GM12878 (cell line): ENCODE measurements at regions not wholly inside any gene's neighbourhood (a gene's known extent, or its start where the extent isn't known, plus 50 kb on each side); places are given as distances from the start of the nearest gene placed in this dataset.

Source experiments
- ATAC-seq: fragments of 200-7000 bp; cut with Tn5 transposase; 3 replicates; pipeline ENCODE4 v1.9.1; 2020; ENCODE audit warnings: mild to moderate bottlenecking, moderate library complexity
- BruUV-seq: library from RNA; stranded (reverse); fragments of 400-500 nt; replicated peaks from 2 replicates; lab custom pipeline; 2021; lab: Mats Ljungman, UMichigan
- CTCF ChIA-PET: fragments of 300-600 bp; sonication (Branson Sonifier 250); formaldehyde crosslinking; extraction: SDS; loops from one replicate; lab custom pipeline; 2021; ENCODE audit warnings: inconsistent platforms; lab: Yijun Ruan, JAX
- POLR2A ChIA-PET: fragments of 350-600 bp; formaldehyde crosslinking; extraction: SDS; loops from one replicate; lab custom pipeline; 2021; ENCODE audit warnings: inconsistent platforms; lab: Charles Lee
- RAD21 ChIA-PET: fragments of 300-600 bp; sonication (Branson Sonifier 250); formaldehyde crosslinking; loops from one replicate; lab custom pipeline; 2023; ENCODE audit warnings: antibody characterized with exemption; ENCODE audit not compliant: unreplicated experiment; lab: Charles Lee
- SMC1A ChIA-PET: fragments of 300-600 bp; sonication (Branson Sonifier 250); formaldehyde crosslinking; loops from one replicate; lab custom pipeline; 2023; ENCODE audit not compliant: unreplicated experiment, uncharacterized antibody; lab: Charles Lee
- DNase-seq: peaks from one replicate; pipeline ENCODE4 v3.0.0-alpha.2; 2011; ENCODE audit warnings: low read depth, low spot score
- FAIRE-seq: peaks from 3 replicates; lab custom pipeline; 2011; peaks lifted over from hg19 to GRCh38; lab: Jason Lieb, UNC
- H2AFZ ChIP-seq: 2 replicates; pipeline ENCODE4 v1.6.0; 2011; ENCODE audit warnings: low read depth, low read length, control low read depth; ENCODE audit not compliant: control insufficient read depth
- H3K27ac ChIP-seq: 2 replicates; pipeline ENCODE4 v1.5.1; 2011; ENCODE audit warnings: control low read depth; ENCODE audit not compliant: control insufficient read depth, insufficient read depth
- H3K27me3 ChIP-seq, 2 experiments: replicated peaks in 1 of 2; 2 replicates each; pipeline versions ENCODE4 v1.6.0 to v1.6.1; 2011; ENCODE audit warnings: low read length in 1 of 2; ENCODE audit not compliant: control insufficient read depth in 2 of 2, insufficient read depth in 2 of 2
- H3K36me3 ChIP-seq, 2 experiments: 2 replicates each; pipeline ENCODE4 v1.5.1; 2011; ENCODE audit warnings: low read length in 1 of 2; ENCODE audit not compliant: control insufficient read depth in 2 of 2, insufficient read depth in 2 of 2
- H3K4me1 ChIP-seq: 2 replicates; pipeline ENCODE4 v1.6.1; 2011; ENCODE audit warnings: mild to moderate bottlenecking, low read length, moderate library complexity, mixed read lengths; ENCODE audit not compliant: control insufficient read depth, insufficient read depth
- H3K4me2 ChIP-seq: 2 replicates; pipeline ENCODE4 v1.6.0; 2011; ENCODE audit warnings: control low read depth; ENCODE audit not compliant: control insufficient read depth, insufficient read depth
- H3K4me3 ChIP-seq: fragments of 200-600 bp; sonication (generic); 2 replicates; pipeline ENCODE4 v1.5.1; 2016
- H3K79me2 ChIP-seq: 2 replicates; pipeline ENCODE4 v1.6.0; 2011; ENCODE audit warnings: low read length; ENCODE audit not compliant: control insufficient read depth, insufficient read depth
- H3K9ac ChIP-seq: 2 replicates; pipeline ENCODE4 v1.8.0; 2011; ENCODE audit warnings: low read length, control low read depth, mixed read lengths; ENCODE audit not compliant: control insufficient read depth, insufficient read depth
- H3K9me3 ChIP-seq: replicated peaks from 3 replicates; pipeline ENCODE4 v1.5.1; 2011; ENCODE audit warnings: mild to moderate bottlenecking, low read length; ENCODE audit not compliant: control insufficient read depth, insufficient read depth
- H4K20me1 ChIP-seq: 2 replicates; pipeline ENCODE4 v1.6.0; 2011; ENCODE audit not compliant: control insufficient read depth, insufficient read depth
- IKZF1 ChIP-seq: fragments of 450-650 bp; conservative IDR thresholded peaks from 2 replicates; pipeline ENCODE4 v1.6.1; 2017; ENCODE audit warnings: antibody characterized with exemption, mild to moderate bottlenecking
- IRF3 ChIP-seq: fragments of 450-650 bp; IDR thresholded peaks from 2 replicates; pipeline ENCODE4 v1.6.1; 2014; ENCODE audit warnings: mild to moderate bottlenecking
- MYC ChIP-seq: IDR thresholded peaks from 2 replicates; pipeline ENCODE4 v1.6.1; 2011; ENCODE audit warnings: mild to moderate bottlenecking, low read length, moderate library complexity, inconsistent platforms; ENCODE audit not compliant: insufficient read depth, insufficient replicate concordance, insufficient read length, severe bottlenecking
- NRF1 ChIP-seq: conservative IDR thresholded peaks from 2 replicates; pipeline ENCODE4 v1.6.1; 2011; ENCODE audit warnings: mild to moderate bottlenecking, low read depth, low read length, improper control_type of control experiment
- POLR2A ChIP-seq: IDR thresholded peaks from 2 replicates; pipeline ENCODE4 v1.6.1; 2011; ENCODE audit warnings: low read depth, mild to moderate bottlenecking, low read length
- PRDM15 ChIP-seq: fragments of 450-650 bp; formaldehyde crosslinking; IDR thresholded peaks from 2 replicates; pipeline ENCODE4 v1.4.0; 2020; ENCODE audit warnings: mild to moderate bottlenecking, moderate library complexity
- RELA ChIP-seq: fragments of 450-650 bp; IDR thresholded peaks from 2 replicates; pipeline ENCODE4 v1.8.0; 2014; ENCODE audit warnings: borderline replicate concordance; ENCODE audit not compliant: partially characterized antibody
- SIX5 ChIP-seq: IDR thresholded peaks from 2 replicates; pipeline ENCODE4 v1.6.1; 2011; ENCODE audit warnings: mild to moderate bottlenecking, low read depth, low read length, moderate library complexity; ENCODE audit not compliant: severe bottlenecking
- STAT1 ChIP-seq: fragments of 450-650 bp; conservative IDR thresholded peaks from 2 replicates; pipeline ENCODE4 v1.6.1; 2014; ENCODE audit warnings: antibody characterized with exemption, mild to moderate bottlenecking
- TBL1XR1 ChIP-seq: IDR thresholded peaks from 2 replicates; pipeline ENCODE4 v1.6.1; 2012; ENCODE audit warnings: low read depth, low read length, improper control_type of control experiment
- ZNF207 ChIP-seq: fragments of 450-650 bp; IDR thresholded peaks from 2 replicates; pipeline ENCODE4 v1.6.1; 2014; ENCODE audit warnings: antibody characterized with exemption, mild to moderate bottlenecking, borderline replicate concordance
- ZNF384 ChIP-seq: IDR thresholded peaks from 2 replicates; pipeline ENCODE4 v1.6.1; 2012; ENCODE audit warnings: low read depth, mild to moderate bottlenecking, low read length, improper control_type of control experiment, borderline replicate concordance
- WGBS: methylation state at CpG from one replicate; pipeline ENCODE4 v1.1.6; 2016; ENCODE audit warnings: low lambda C conversion rate; ENCODE audit not compliant: insufficient replicate concordance, insufficient coverage; ENCODE audit errors: missing lambda C conversion rate; 5-methylcytosine and 5-hydroxymethylcytosine counted together
- in situ Hi-C: fragments of 300-500 bp; cut with MboI; formaldehyde crosslinking; loops from 9 replicates; pipeline ENCODE4 v1.14.3; 2018; ENCODE audit warnings: mixed read lengths
- intact Hi-C: fragments of 100-400 bp; cut with micrococcal nuclease; formaldehyde crosslinking; loops from one replicate; pipeline ENCODE4 v1.14.2; 2022; ENCODE audit not compliant: unreplicated experiment

- Histone ChIP-seq H3K9ac (no peak overlapping the region), H3K79me2 (no peaks in the 10 kb centered on the region), H3K4me2 (no peak overlapping the region), H3K9me3 (no peaks in the 10 kb centered on the region; the same call in 2 of the 3 replicates), H2AFZ (no peak overlapping the region), H4K20me1 (no peaks in the 10 kb centered on the region), H3K27me3 (no peaks in the 10 kb centered on the region), H3K36me3 (no peaks in the 10 kb centered on the region), H3K27ac (no peak overlapping the region), H3K4me3 (no peak overlapping the region), H3K4me1 (no peaks in the 10 kb centered on the region)
- RAD21 ChIA-PET: no interaction called here
- 30% methylated on average over 19 of the region's 19 CpGs for WGBS
- BruUV-seq: no TSS peak
- no peak for TF ChIP-seq NRF1
- TF ChIP-seq STAT1: no peak
- TF ChIP-seq ZNF384: no peak
- no peak for TF ChIP-seq SIX5
- no peak for TF ChIP-seq POLR2A
- no peak for TF ChIP-seq RELA
- no peak for TF ChIP-seq ZNF207
- TF ChIP-seq IKZF1: no peak
- TF ChIP-seq TBL1XR1: no peak
- no peak for TF ChIP-seq PRDM15 (CRISPR knock-in tag)
- no peak for TF ChIP-seq MYC
- TF ChIP-seq IRF3: no peak
- DNase-seq: no peak
- in situ Hi-C loops: no loop called here
- intact Hi-C loops: no loop called here
- CTCF ChIA-PET: no interaction called here
- SMC1A ChIA-PET: no interaction called here
- ATAC-seq: no peak
- no peak for FAIRE-seq
- POLR2A ChIA-PET: no interaction called here
Observed at GRCh38 chr22:49179886-49180682, 647.6 kb downstream of the BRD1 start.
